HepG2 (cell line): ENCODE measurements at regions not wholly inside any gene's neighbourhood (a gene's known extent, or its start where the extent isn't known, plus 50 kb on each side); places are given as distances from the start of the nearest gene placed in this dataset.

Experiments
- ATAC-seq: fragments of 200-7000 bp; cut with Tn5 transposase; 3 replicates; pipeline ENCODE4 v1.9.1; 2020; ENCODE audit warnings: mild to moderate bottlenecking, moderate library complexity
- BruUV-seq: library from RNA; stranded (reverse); fragments of 400-500 nt; replicated peaks from 2 replicates; lab custom pipeline; 2021; lab: Mats Ljungman, UMichigan
- CTCF ChIA-PET: fragments of 300-600 bp; formaldehyde crosslinking; extraction: SDS; loops from one replicate; lab custom pipeline; 2021; ENCODE audit warnings: low total read pairs, inconsistent platforms, low intra/inter-chr PET ratio; lab: Yijun Ruan, JAX
- POLR2A ChIA-PET: fragments of 350-600 bp; sonication (Branson Sonifier 250); formaldehyde crosslinking; loops from one replicate; lab custom pipeline; 2020; ENCODE audit warnings: antibody characterized with exemption, inconsistent platforms; lab: Yijun Ruan, JAX
- DNase-seq: peaks from one replicate; pipeline ENCODE4 v3.0.0-alpha.2; 2015; ENCODE audit warnings: low spot score
- FAIRE-seq: peaks from 3 replicates; lab custom pipeline; 2011; peaks lifted over from hg19 to GRCh38; lab: Jason Lieb, UNC
- H2AFZ ChIP-seq: one replicate; pipeline ENCODE4 v1.6.1; 2011; ENCODE audit warnings: low read length, inconsistent platforms
- H3K27ac ChIP-seq: fragments of 300-600 bp; 3 replicates; pipeline ENCODE4 v1.8.0; 2011; ENCODE audit warnings: mixed run types, mild to moderate bottlenecking, mixed read lengths, low read length, inconsistent platforms; ENCODE audit not compliant: insufficient read depth; ENCODE audit errors: extremely low read length
- H3K27me3 ChIP-seq, 2 experiments: fragments of 200-600 bp in 1 of 2; 2 replicates in 1 of 2; 3 replicates in 1 of 2; pipeline versions ENCODE4 v1.6.0 to v1.8.0; 2011; ENCODE audit warnings: low read length in 2 of 2, mild to moderate bottlenecking in 2 of 2, moderate library complexity in 2 of 2, inconsistent platforms in 1 of 2; ENCODE audit not compliant: insufficient read depth in 2 of 2, control insufficient read depth in 1 of 2
- H3K36me3 ChIP-seq, 2 experiments: fragments of 200-600 bp in 1 of 2; replicated peaks in 1 of 2; 2 replicates in 1 of 2; 3 replicates in 1 of 2; pipeline versions ENCODE4 v1.5.1 to v1.8.0; 2011; ENCODE audit warnings: low read length in 2 of 2, inconsistent platforms in 1 of 2; ENCODE audit not compliant: insufficient read depth in 2 of 2, control insufficient read depth in 1 of 2
- H3K4me1 ChIP-seq: 2 replicates; pipeline ENCODE4 v1.5.1; 2012; ENCODE audit warnings: low read length, inconsistent platforms; ENCODE audit not compliant: insufficient read depth
- H3K4me2 ChIP-seq: 2 replicates; pipeline ENCODE4 v1.6.0; 2011; ENCODE audit warnings: low read depth, low read length, inconsistent platforms
- H3K4me3 ChIP-seq, 3 experiments: fragments of 200-600 bp in 1 of 3; sonication (generic), shearing (Covaris generic) in 1 of 3; replicated peaks in 1 of 3; 2 replicates each; pipeline ENCODE4 v1.5.1; 2011 to 2016; ENCODE audit warnings: low read length in 3 of 3, inconsistent platforms in 2 of 3, low read depth in 2 of 3, mild to moderate bottlenecking in 2 of 3, control low read depth in 1 of 3, mixed read lengths in 1 of 3; ENCODE audit not compliant: insufficient read depth in 1 of 3
- H3K79me2 ChIP-seq: one replicate; pipeline ENCODE4 v1.6.1; 2011; ENCODE audit warnings: low read length, inconsistent platforms; ENCODE audit not compliant: insufficient read depth
- H3K9ac ChIP-seq: 2 replicates; pipeline ENCODE4 v1.6.0; 2011; ENCODE audit warnings: mild to moderate bottlenecking, low read depth, low read length, inconsistent platforms; ENCODE audit not compliant: insufficient read depth
- H3K9me3 ChIP-seq: 2 replicates; pipeline ENCODE4 v1.5.1; 2012; ENCODE audit warnings: mild to moderate bottlenecking, low read length
- H4K20me1 ChIP-seq: 2 replicates; pipeline ENCODE4 v1.6.0; 2011; ENCODE audit warnings: inconsistent platforms, mild to moderate bottlenecking, low read length, moderate library complexity; ENCODE audit not compliant: insufficient read depth
- KDM5B ChIP-seq: sonication (generic); formaldehyde crosslinking; IDR thresholded peaks from 2 replicates; pipeline ENCODE4 v1.4.0; 2020; ENCODE audit warnings: missing genetic modification reagents, mild to moderate bottlenecking, borderline replicate concordance
- ZNF562 ChIP-seq: sonication (generic); formaldehyde crosslinking; IDR thresholded peaks from 2 replicates; pipeline ENCODE4 v1.8.0; 2022; ENCODE audit warnings: missing genetic modification reagents, borderline replicate concordance
- ZNF788 ChIP-seq: sonication (generic); formaldehyde crosslinking; IDR thresholded peaks from 2 replicates; pipeline ENCODE4 v1.5.0; 2020; ENCODE audit warnings: mild to moderate bottlenecking, missing genetic modification reagents, borderline replicate concordance
- WGBS: methylation state at CpG from one replicate; pipeline ENCODE4 v1.1.6; 2017; ENCODE audit warnings: low lambda C conversion rate; 5-methylcytosine and 5-hydroxymethylcytosine counted together
- in situ Hi-C: cut with HindIII; loops from 2 replicates; pipeline ENCODE4 v1.10.0; 2017; ENCODE audit warnings: low pct_unique_long_range_greater_than_20kb; ENCODE audit not compliant: extremely low pct_ligation_motif_present
- intact Hi-C: fragments of 100-400 bp; cut with micrococcal nuclease; formaldehyde crosslinking; loops from one replicate; pipeline ENCODE4 v1.10.0; 2022; ENCODE audit not compliant: unreplicated experiment
- TF ChIP-seq, protein P1 (sequence below), 2 experiments: sonication (generic) in 1 of 2; formaldehyde crosslinking in 1 of 2; IDR thresholded peaks; 2 replicates each; pipeline versions ENCODE4 v1.4.0 to v1.6.1; 2016 to 2020; ENCODE audit warnings: borderline replicate concordance in 1 of 2, low read depth in 1 of 2, mild to moderate bottlenecking in 1 of 2, missing genetic modification reagents in 1 of 2

DNA sequence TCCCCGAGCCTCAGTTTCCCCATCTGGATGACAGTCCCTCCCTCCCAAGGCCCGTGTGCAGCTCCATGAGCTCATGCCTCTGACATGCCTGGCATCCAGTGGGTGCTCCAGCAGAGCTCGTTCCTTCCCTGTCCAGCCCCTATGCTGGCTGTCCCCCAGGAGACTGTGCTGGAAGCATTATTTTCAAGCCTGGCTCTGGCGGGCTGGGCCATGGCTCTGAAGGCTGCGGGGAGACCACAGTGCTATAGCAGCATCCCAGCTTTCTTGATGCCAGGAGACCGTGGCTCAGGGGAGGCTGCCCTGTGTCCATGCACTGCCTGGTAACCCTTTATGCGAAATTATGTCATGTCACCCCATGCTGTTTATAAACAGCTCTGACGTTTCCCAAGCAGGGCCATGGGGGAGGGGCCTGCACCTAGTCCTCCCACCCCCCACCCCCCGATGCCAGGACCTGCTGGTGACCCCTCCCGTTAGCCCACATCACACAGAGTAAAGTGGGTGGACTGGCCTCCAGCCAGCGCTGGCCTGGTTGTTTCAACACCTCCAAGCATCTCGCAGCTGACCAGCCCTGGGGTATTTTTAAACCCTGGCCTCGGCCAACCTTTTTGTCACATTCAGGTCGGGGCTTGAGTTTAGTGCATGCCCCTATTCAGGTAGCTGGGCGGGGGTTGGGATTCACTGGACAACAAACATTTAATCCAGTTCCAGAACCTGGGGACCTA is 105.9 kb upstream of the ZNF716 start:
- CTCF ChIA-PET: no interaction called here
- ATAC-seq: no peak
- no peak overlapping the region for H3K4me3 ChIP-seq
- H3K36me3 ChIP-seq: no peaks in the 10 kb centered on the region
- TF ChIP-seq ZNF788 (CRISPR knock-in tag) (no peak), ZNF562 (no peak), KDM5B (CRISPR knock-in tag) (no peak)
- TF ChIP-seq, protein P1, sequence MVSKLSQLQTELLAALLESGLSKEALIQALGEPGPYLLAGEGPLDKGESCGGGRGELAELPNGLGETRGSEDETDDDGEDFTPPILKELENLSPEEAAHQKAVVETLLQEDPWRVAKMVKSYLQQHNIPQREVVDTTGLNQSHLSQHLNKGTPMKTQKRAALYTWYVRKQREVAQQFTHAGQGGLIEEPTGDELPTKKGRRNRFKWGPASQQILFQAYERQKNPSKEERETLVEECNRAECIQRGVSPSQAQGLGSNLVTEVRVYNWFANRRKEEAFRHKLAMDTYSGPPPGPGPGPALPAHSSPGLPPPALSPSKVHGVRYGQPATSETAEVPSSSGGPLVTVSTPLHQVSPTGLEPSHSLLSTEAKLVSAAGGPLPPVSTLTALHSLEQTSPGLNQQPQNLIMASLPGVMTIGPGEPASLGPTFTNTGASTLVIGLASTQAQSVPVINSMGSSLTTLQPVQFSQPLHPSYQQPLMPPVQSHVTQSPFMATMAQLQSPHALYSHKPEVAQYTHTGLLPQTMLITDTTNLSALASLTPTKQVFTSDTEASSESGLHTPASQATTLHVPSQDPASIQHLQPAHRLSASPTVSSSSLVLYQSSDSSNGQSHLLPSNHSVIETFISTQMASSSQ (IDR thresholded peaks at IDR 0.05; ENCODE audit: low read depth): no peak
- TF ChIP-seq, protein P1 (CRISPR knock-in tag; IDR thresholded peaks at IDR 0.05; ENCODE audit: borderline replicate concordance): no peak
- TF ChIP-seq, all 625 proteins: peak for 0
- H3K9ac ChIP-seq: no peak overlapping the region
- H3K27me3 ChIP-seq: no peaks in the 10 kb centered on the region
- no peak overlapping the region for H3K4me2 ChIP-seq
- POLR2A ChIA-PET: no interaction called here
- no peak overlapping the region for H3K27ac ChIP-seq
- peaks cover 97% of the 10 kb centered on the region for H3K9me3 ChIP-seq
- H4K20me1 ChIP-seq: no peaks in the 10 kb centered on the region
- no peak overlapping the region for H2AFZ ChIP-seq
- BruUV-seq: no TSS peak
- no peaks in the 10 kb centered on the region for H3K79me2 ChIP-seq
- intact Hi-C loops: no loop called here
- WGBS: no CpG with 5 or more reads among the region's 15 CpGs
- no peak for FAIRE-seq
- no peaks in the 10 kb centered on the region for H3K4me1 ChIP-seq
- in situ Hi-C loops: no loop called here
- DNase-seq: no peak
